Right atrium auricular region (tissue), 2 donors: ENCODE measurements at regions not wholly inside any gene's neighbourhood (a gene's known extent, or its start where the extent isn't known, plus 50 kb on each side); places are given as distances from the start of the nearest gene placed in this dataset.

Experiments
- DNase-seq: peaks from one replicate; pipeline ENCODE4 v3.0.0-alpha.2; 2019; ENCODE audit warnings: low spot score
- H3K27ac ChIP-seq, 2 donors: fragments of 200-600 bp; sonication (generic); 1 replicate in 1 of 2; 2 replicates in 1 of 2; pipeline ENCODE4 v1.5.1; 2016 to 2019
- H3K27me3 ChIP-seq, 2 donors: fragments of 200-600 bp; sonication (generic); one replicate each; pipeline versions ENCODE4 v1.5.1 to v1.6.0; 2017 to 2019
- H3K36me3 ChIP-seq: fragments of 200-600 bp; sonication (generic); one replicate; pipeline ENCODE4 v1.5.1; 2016
- H3K4me1 ChIP-seq, 2 donors: fragments of 200-600 bp; sonication (generic); one replicate each; pipeline versions ENCODE4 v1.5.1 to v1.6.0; 2017 to 2019
- H3K4me3 ChIP-seq, 2 donors: fragments of 200-600 bp; sonication (generic); 1 replicate in 1 of 2; 2 replicates in 1 of 2; pipeline ENCODE4 v1.5.1; 2017 to 2019; ENCODE audit warnings: mild to moderate bottlenecking in 1 of 2, moderate library complexity in 1 of 2
- H3K9me3 ChIP-seq, 2 donors: fragments of 200-600 bp; sonication (generic); one replicate each; pipeline ENCODE4 v1.5.1; 2019
- CTCF ChIP-seq, 2 donors: fragments of 200-600 bp; sonication (generic); IDR thresholded peaks; one replicate each; pipeline ENCODE4 v1.5.1; 2019; ENCODE audit warnings: antibody characterized with exemption in 2 of 2

- no peaks in the 10 kb centered on the region for H3K9me3 ChIP-seq
- no peak overlapping the region for H3K4me3 ChIP-seq
- TF ChIP-seq CTCF (IDR thresholded peaks at IDR 0.05) = no peak
- peaks cover 0 to 8% of the 10 kb centered on the region in 2 donors for H3K4me1 ChIP-seq
- no peak overlapping the region for H3K27ac ChIP-seq
- DNase-seq = no peak
- H3K36me3 ChIP-seq = no peaks in the 10 kb centered on the region
- H3K27me3 ChIP-seq = no peaks in the 10 kb centered on the region
These were observed 306.4 kb downstream of the NXPE2 start for GRCh38 chr11:114984611-114985163.

DNA sequence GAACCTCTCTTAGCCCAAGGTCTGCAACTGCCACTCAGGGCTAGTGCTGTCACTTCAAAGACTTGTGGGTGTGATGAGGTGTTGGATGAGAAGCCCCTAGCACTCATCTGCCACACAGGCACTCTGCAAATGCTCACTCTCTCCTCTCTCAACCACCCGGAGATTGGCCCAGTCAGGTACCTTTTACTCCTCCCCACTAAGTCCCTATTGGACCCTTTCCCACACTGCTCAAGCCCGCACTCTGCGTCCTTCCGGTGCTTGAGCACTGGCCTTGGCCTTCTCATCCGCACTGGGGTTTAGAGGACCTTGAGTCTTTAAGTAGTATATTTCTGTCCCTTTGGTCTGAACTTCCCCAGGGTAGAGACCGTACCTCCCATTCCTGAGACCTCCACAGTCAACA lies 308.0 kb downstream of the NXPE2 start:
- Histone ChIP-seq H3K4me1 (peaks cover 0 to 8% of the 10 kb centered on the region in 2 donors), H3K9me3 (no peaks in the 10 kb centered on the region), H3K36me3 (no peaks in the 10 kb centered on the region), H3K4me3 (no peak overlapping the region), H3K27ac (no peak overlapping the region), H3K27me3 (no peaks in the 10 kb centered on the region)
- DNase-seq = no peak
- TF ChIP-seq CTCF (IDR thresholded peaks at IDR 0.05) = no peak

- H3K36me3 ChIP-seq = no peaks in the 10 kb centered on the region
- peaks cover 0 to 8% of the 10 kb centered on the region in 2 donors for H3K4me1 ChIP-seq
- H3K27me3 ChIP-seq = no peaks in the 10 kb centered on the region
- H3K9me3 ChIP-seq = no peaks in the 10 kb centered on the region
- DNase-seq = no peak
- H3K27ac ChIP-seq = no peak overlapping the region
- TF ChIP-seq CTCF (IDR thresholded peaks at IDR 0.05) = no peak
- H3K4me3 ChIP-seq = no peak overlapping the region
These were observed 308.9 kb downstream of the NXPE2 start for GRCh38 chr11:114987186-114987760.

DNA sequence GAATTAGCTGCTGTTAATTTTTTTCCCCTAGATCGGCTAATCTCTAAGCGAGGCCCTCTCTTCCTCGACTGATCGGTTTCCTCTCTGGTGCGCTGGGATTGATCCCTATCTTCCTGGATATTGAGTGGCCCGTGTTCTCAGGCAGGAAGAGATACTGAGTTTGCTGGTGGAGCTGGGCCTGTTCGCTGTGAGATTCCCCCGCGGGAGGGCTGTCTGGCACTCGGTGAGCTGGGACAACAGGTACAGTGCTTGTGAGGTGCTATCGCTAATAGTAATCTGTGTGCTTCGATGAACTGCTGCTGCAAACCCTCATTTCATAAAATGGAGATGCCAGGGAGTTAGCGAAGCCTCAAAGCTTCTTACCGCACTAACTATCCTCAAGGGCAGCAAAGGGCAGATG lies 310.3 kb downstream of the NXPE2 start:
- Histone ChIP-seq H3K9me3 (no peaks in the 10 kb centered on the region), H3K4me3 (no peak overlapping the region), H3K27ac (no peak overlapping the region), H3K27me3 (no peaks in the 10 kb centered on the region), H3K4me1 (peaks cover 0 to 8% of the 10 kb centered on the region in 2 donors), H3K36me3 (no peaks in the 10 kb centered on the region)
- TF ChIP-seq CTCF (IDR thresholded peaks at IDR 0.05) = no peak
- DNase-seq = no peak

DNA sequence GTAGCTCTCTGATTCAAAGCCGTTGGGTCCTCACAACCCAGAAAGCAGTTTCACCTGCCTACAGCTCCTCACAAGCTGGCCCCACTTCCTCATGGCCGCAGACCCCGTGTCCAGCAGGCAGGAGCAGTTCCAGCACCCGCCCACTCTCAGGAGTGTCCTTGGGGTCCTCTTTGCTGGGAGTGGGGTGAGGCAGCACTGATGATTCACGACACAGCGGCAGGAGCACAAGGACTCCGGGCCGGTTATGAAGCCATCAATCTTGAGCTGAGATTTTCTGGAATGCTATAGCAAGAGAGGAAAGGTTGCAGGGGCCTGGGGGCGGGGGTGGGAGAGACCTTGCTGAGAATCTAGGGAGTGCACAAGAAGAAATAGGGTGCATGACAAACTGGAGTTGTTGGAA lies 311.2 kb downstream of the NXPE2 start:
- Histone ChIP-seq H3K27me3 (no peaks in the 10 kb centered on the region), H3K27ac (no peak overlapping the region), H3K9me3 (no peaks in the 10 kb centered on the region), H3K4me1 (peaks cover 0 to 7% of the 10 kb centered on the region in 2 donors), H3K36me3 (no peaks in the 10 kb centered on the region), H3K4me3 (no peak overlapping the region)
- no peak for DNase-seq
- TF ChIP-seq CTCF (IDR thresholded peaks at IDR 0.05) = no peak

DNA sequence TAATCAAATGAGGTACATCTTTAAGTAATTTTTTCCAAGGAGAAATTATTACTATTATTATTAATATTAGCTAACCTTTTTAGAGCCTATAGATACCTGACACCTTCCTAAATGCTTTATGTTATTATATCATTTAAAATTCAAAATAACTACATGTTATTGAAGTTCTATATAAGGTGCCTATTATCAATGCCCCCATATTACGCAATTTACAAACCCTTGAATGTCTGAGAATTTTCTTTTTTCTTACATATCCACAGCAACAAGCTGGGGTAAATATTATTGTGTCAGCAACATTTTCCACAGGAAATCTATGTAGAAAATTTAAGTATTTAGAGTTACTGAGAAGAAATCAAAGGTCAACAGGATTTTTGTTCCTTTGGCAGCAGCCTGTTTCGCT lies 327.3 kb downstream of the NXPE2 start:
- Histone ChIP-seq H3K36me3 (no peaks in the 10 kb centered on the region), H3K27me3 (no peaks in the 10 kb centered on the region), H3K4me3 (no peak overlapping the region), H3K27ac (no peak overlapping the region), H3K4me1 (no peaks in the 10 kb centered on the region), H3K9me3 (no peaks in the 10 kb centered on the region)
- TF ChIP-seq CTCF (IDR thresholded peaks at IDR 0.05) = no peak
- no peak for DNase-seq
